ENCODE measurements at regions not wholly inside any gene's neighbourhood (a gene's known extent, or its start where the extent isn't known, plus 50 kb on each side); places are given as distances from the start of the nearest gene placed in this dataset.

GRCh38 chr3:79820089-79820488 is 52.3 kb upstream of the ROBO1 start:
- H3K9me3 Mint-ChIP-seq (ENCODE audit: insufficient read depth), result peaks cover 15% of the 10 kb centered on the region
- no peaks in the 10 kb centered on the region for H3K4me1 Mint-ChIP-seq (ENCODE audit: low read depth)
- POLR2A ChIA-PET, result no interaction called here
- no peaks in the 10 kb centered on the region for H3K27me3 Mint-ChIP-seq (ENCODE audit: low read depth)
- no peak overlapping the region for H3K4me3 Mint-ChIP-seq
- no peak overlapping the region for H3K27ac Mint-ChIP-seq
- no peak for ATAC-seq
- CTCF ChIA-PET, result no interaction called here
- no peak for DNase-seq
- H3K36me3 Mint-ChIP-seq (ENCODE audit: low read depth), result no peaks in the 10 kb centered on the region

- Mint-ChIP-seq H3K4me3 (no peak overlapping the region), H3K9me3 (ENCODE audit: insufficient read depth) (peaks cover 24% of the 10 kb centered on the region), H3K36me3 (ENCODE audit: low read depth) (no peaks in the 10 kb centered on the region), H3K4me1 (ENCODE audit: low read depth) (no peaks in the 10 kb centered on the region), H3K27ac (no peak overlapping the region), H3K27me3 (ENCODE audit: low read depth) (no peaks in the 10 kb centered on the region)
- DNase-seq (no peak), ATAC-seq (no peak)
- CTCF ChIA-PET, result no interaction called here
- POLR2A ChIA-PET, result no interaction called here
Observed at GRCh38 chr3:79818015-79818414, 50.2 kb upstream of the ROBO1 start.
